ENCODE measurements at regions not wholly inside any gene's neighbourhood (a gene's known extent, or its start where the extent isn't known, plus 50 kb on each side); places are given as distances from the start of the nearest gene placed in this dataset.

- Mint-ChIP-seq H3K4me1 (ENCODE audit: unreplicated experiment) (peaks cover 7% of the 10 kb centered on the region), H3K4me3 (ENCODE audit: unreplicated experiment) (no peak overlapping the region), H3K27ac (ENCODE audit: unreplicated experiment) (no peak overlapping the region), H3K9me3 (ENCODE audit: unreplicated experiment) (no peaks in the 10 kb centered on the region), H3K36me3 (ENCODE audit: low read depth, unreplicated experiment) (no peaks in the 10 kb centered on the region), H3K27me3 (ENCODE audit: unreplicated experiment) (peaks cover 1% of the 10 kb centered on the region)
- no peak for TF ChIP-seq CTCF (IDR thresholded peaks at IDR 0.05; ENCODE audit: unreplicated experiment)
- no peak for DNase-seq (ENCODE audit: low spot score)
Measured at GRCh38 chr3:56880720-56881575, 79.2 kb upstream of the ARHGEF3 start.

DNA sequence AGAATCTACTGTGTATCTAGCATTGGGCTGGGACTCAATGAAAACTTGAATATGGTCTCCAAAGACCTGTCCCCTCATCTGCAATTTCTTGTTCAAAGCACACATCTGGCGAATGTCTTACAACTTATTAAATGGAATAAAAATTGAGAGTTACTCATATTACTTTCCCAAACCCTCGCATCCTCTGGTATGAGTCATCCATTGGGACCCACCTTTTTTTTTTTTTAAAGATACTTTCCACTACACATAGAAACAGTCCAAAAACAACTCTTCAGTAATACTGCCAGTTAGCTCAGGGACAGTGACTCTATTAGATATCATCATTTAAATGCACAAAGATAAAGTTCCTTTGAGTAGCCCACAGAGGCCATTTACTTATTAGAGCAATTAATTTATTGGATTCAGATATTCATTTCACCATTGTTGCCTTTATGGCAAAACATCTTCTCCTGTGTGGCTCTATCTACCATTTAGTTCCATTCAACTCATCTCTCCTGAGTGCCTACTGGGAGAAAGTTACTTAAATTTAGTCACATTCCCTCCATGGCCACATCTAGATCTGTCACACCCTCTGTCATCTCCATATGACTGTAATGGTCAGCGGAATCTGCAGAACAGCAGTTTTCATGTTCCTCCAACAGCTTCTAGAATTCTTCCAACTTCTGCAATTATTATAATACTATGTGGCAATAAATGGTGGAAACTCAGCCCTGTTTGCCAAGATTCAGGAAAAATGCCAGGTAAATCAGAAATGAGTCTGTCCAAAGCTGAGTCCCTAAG lies 77.9 kb upstream of the ARHGEF3 start:
- H3K4me3 Mint-ChIP-seq (ENCODE audit: unreplicated experiment) = no peak overlapping the region
- no peaks in the 10 kb centered on the region for H3K27me3 Mint-ChIP-seq (ENCODE audit: unreplicated experiment)
- H3K9me3 Mint-ChIP-seq (ENCODE audit: unreplicated experiment) = no peaks in the 10 kb centered on the region
- H3K4me1 Mint-ChIP-seq (ENCODE audit: unreplicated experiment) = peaks cover 7% of the 10 kb centered on the region
- H3K36me3 Mint-ChIP-seq (ENCODE audit: low read depth, unreplicated experiment) = no peaks in the 10 kb centered on the region
- TF ChIP-seq CTCF (IDR thresholded peaks at IDR 0.05; ENCODE audit: unreplicated experiment) = no peak
- no peak overlapping the region for H3K27ac Mint-ChIP-seq (ENCODE audit: unreplicated experiment)
- DNase-seq (ENCODE audit: low spot score) = no peak

- no peak for TF ChIP-seq CTCF (IDR thresholded peaks at IDR 0.05; ENCODE audit: unreplicated experiment)
- H3K27ac Mint-ChIP-seq (ENCODE audit: unreplicated experiment) = no peak overlapping the region
- no peaks in the 10 kb centered on the region for H3K36me3 Mint-ChIP-seq (ENCODE audit: low read depth, unreplicated experiment)
- H3K4me1 Mint-ChIP-seq (ENCODE audit: unreplicated experiment) = peaks cover 7% of the 10 kb centered on the region
- DNase-seq (ENCODE audit: low spot score) = no peak
- no peaks in the 10 kb centered on the region for H3K27me3 Mint-ChIP-seq (ENCODE audit: unreplicated experiment)
- H3K9me3 Mint-ChIP-seq (ENCODE audit: unreplicated experiment) = no peaks in the 10 kb centered on the region
- no peak overlapping the region for H3K4me3 Mint-ChIP-seq (ENCODE audit: unreplicated experiment)
Measured at GRCh38 chr3:56878074-56878473, 76.3 kb upstream of the ARHGEF3 start.

DNA sequence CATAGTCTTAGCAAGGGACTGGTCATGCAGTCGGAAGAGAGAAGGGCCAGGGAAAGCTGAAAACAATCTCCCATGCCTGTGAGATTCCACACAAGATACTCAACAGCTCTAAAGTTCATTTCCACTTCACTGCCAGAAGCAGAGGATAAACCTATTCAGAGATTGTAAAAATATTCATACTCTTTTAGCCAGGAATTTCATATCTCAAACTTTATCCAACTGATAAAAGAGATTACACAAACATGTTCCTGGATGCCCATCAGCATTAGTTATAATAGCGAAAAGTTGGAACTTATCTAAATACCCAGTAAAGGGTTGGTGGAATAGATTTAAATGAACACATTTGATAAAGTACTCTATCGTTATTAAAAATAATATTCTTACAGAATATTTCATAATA lies 75.2 kb upstream of the ARHGEF3 start:
- H3K36me3 Mint-ChIP-seq (ENCODE audit: low read depth, unreplicated experiment) = no peaks in the 10 kb centered on the region
- H3K27ac Mint-ChIP-seq (ENCODE audit: unreplicated experiment) = no peak overlapping the region
- no peak overlapping the region for H3K4me3 Mint-ChIP-seq (ENCODE audit: unreplicated experiment)
- DNase-seq (ENCODE audit: low spot score) = no peak
- H3K9me3 Mint-ChIP-seq (ENCODE audit: unreplicated experiment) = no peaks in the 10 kb centered on the region
- H3K4me1 Mint-ChIP-seq (ENCODE audit: unreplicated experiment) = peaks cover 7% of the 10 kb centered on the region
- H3K27me3 Mint-ChIP-seq (ENCODE audit: unreplicated experiment) = no peaks in the 10 kb centered on the region
- TF ChIP-seq CTCF (IDR thresholded peaks at IDR 0.05; ENCODE audit: unreplicated experiment) = no peak

- peaks cover 7% of the 10 kb centered on the region for H3K4me1 Mint-ChIP-seq (ENCODE audit: unreplicated experiment)
- no peaks in the 10 kb centered on the region for H3K36me3 Mint-ChIP-seq (ENCODE audit: low read depth, unreplicated experiment)
- H3K4me3 Mint-ChIP-seq (ENCODE audit: unreplicated experiment) = no peak overlapping the region
- no peak for DNase-seq (ENCODE audit: low spot score)
- no peak for TF ChIP-seq CTCF (IDR thresholded peaks at IDR 0.05; ENCODE audit: unreplicated experiment)
- no peaks in the 10 kb centered on the region for H3K27me3 Mint-ChIP-seq (ENCODE audit: unreplicated experiment)
- no peaks in the 10 kb centered on the region for H3K9me3 Mint-ChIP-seq (ENCODE audit: unreplicated experiment)
- H3K27ac Mint-ChIP-seq (ENCODE audit: unreplicated experiment) = no peak overlapping the region
Measured at GRCh38 chr3:56874269-56874668, 72.5 kb upstream of the ARHGEF3 start.
